Upper lobe of left lung (tissue), 4 donors: ENCODE measurements at regions not wholly inside any gene's neighbourhood (a gene's known extent, or its start where the extent isn't known, plus 50 kb on each side); places are given as distances from the start of the nearest gene placed in this dataset.

Experiments
- small RNA-seq, 4 donors: library from RNA; depleted of rRNA; stranded (forward); fragments of <200 nt; gene quantifications; one replicate each; pipeline ENCODE3, GENCODE V24; 2016

Small RNAs in the stretch of these regions (small RNA-seq; reads per million reads assigned to genes)
- gene AC079804.2 (0 reads per million in 4 donors), gene MIR3683 (0 reads per million in 4 donors), gene RF00019 (0 reads per million in 4 donors)
